ENCODE measurements at regions not wholly inside any gene's neighbourhood (a gene's known extent, or its start where the extent isn't known, plus 50 kb on each side); places are given as distances from the start of the nearest gene placed in this dataset.
"Not testable (repeated sequence)": the region's sequence is repeated elsewhere in the genome, so short reads cannot be mapped to it uniquely, and the experiment has no call there.

DNA sequence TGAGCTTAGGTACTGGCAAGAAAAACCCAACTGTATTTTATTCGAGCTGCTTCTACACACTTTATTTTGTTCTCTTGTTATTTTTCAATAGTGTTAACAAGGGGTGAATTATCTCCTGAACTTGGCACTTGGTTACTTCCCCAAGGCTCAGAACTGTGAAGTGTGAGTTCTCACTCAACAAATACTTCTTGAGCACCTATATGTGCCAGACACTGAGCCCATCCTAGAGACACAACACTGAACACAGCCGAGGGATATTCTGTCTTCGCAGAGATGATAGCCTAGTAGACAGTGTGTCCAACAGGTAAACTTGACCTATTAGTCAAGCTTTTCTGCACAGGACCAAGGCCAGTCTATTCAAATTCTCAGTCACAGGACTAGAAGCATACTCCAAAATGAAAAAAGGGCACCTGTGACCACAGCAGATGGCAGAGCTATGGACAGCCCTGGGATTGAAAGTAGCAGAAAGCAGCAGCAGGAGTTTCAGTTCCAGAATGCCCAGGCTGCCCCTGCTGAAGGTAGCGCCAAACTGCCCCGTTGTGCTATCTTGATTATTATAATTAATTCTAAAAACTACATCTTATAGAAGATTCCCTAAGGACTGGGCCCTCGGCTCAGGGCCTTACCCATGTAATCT is 77.8 kb upstream of the TAB2 start:
- H3K4me3 ChIP-seq (ENCODE audit: low read length) = no peak overlapping the region
- peak; percentile 68 for TF ChIP-seq ZNF274 (IDR thresholded peaks at IDR 0.05; ENCODE audit: low read depth, low read length)

DNA sequence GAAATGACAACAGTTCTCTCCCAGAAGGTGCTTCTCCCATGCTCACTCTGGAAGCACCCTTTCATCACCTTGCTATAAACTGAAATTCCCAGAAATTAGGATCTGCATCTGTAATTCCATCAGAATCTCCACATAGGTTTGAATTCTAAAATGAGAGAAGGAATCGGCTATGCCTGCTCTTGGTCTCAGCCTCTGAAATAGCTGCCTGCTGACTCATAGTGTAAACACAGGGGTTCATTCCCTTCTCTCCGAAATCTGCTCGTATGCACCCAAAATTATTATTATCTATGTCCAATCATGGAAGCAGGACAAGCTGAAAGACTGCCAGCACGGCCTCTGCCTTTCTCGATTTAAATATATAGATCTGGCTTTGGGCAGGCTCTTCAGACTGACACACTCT is 74.6 kb upstream of the TAB2 start:
- no peak overlapping the region for H3K4me3 ChIP-seq (ENCODE audit: low read length)
- no peak for TF ChIP-seq ZNF274 (IDR thresholded peaks at IDR 0.05; ENCODE audit: low read depth, low read length)

DNA sequence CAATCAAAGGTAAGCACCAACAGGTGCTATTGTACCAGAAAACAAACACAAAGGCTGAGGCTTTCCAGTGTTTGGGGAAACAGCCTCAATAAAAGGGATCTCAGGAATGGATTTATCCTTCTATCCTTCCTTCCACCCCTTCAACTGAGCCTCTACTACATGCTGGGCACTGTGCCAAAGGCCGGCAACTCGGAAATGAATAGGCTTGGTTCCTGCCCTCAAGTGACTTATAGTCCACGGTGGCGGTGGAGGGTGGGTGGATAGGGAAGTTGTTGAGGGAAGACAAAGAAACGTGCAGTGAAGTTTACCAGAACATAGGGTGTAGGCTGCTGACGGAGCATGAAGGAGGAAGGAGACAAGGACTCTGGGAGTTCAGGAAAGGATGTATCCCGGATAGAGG is 73.4 kb upstream of the TAB2 start:
- no peak for TF ChIP-seq ZNF274 (IDR thresholded peaks at IDR 0.05; ENCODE audit: low read depth, low read length)
- H3K4me3 ChIP-seq (ENCODE audit: low read length) = no peak overlapping the region

DNA sequence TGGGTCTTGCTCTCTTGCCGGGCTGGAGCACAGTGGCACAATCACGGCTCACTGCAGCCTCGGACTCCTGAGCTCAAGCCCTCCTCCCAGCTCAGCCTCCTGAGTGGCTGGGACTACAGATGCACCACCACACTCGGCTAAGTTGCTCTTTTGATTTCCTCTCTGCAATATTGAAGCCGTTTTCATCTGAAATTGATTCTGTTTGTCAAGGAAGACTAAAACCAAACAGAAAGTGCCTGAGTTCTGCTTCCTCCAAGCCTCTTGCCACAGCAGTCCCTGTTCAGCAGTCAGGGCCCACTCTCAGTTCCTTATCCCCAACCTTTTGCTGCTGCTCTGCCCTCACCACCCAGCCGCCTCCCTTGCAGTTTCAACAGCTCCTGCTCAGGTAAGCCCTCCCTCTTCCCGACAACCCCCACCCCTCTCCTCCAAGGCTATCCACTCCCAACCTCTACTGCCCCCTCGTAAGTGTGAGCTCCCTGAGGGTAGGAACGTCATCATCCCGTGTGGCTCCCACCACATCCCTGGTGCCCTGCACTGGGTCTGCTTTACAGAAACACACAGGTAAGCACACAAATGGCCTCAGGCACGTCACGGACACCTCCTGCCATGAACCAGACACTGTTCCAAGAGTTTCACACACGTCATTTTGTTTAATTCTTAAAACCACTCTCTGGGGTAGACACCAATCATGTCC is 70.7 kb upstream of the TAB2 start:
- H3K4me3 ChIP-seq (ENCODE audit: low read length) = peak overlapping the region; percentile 0; the same call in 1 of the 2 replicates

DNA sequence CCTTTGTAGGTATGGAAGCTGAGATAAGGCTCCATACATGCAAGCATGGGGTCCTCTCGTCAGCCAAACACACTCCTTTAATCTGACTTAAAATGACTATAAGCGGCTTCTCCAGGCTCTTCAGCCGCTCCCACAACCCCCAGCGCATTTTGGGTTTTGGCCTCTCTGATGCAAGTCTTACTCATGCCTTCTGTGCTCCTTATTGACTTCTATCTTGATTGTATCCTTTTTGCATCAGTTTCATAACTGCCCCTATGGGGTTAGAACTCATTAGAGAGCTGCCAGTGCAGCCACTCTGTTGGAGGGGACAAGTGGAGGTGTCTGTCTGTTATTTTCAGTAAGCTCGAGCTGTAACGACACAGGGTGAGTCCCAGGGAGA is 70.1 kb upstream of the TAB2 start:
- H3K4me3 ChIP-seq (ENCODE audit: low read length) = no peak overlapping the region
- no peak for TF ChIP-seq ZNF274 (IDR thresholded peaks at IDR 0.05; ENCODE audit: low read depth, low read length)

More for the DNA sequence above, 70.7 kb upstream of the TAB2 start:
- TF ChIP-seq ZNF274 (IDR thresholded peaks at IDR 0.05; ENCODE audit: low read depth, low read length) = no peak

DNA sequence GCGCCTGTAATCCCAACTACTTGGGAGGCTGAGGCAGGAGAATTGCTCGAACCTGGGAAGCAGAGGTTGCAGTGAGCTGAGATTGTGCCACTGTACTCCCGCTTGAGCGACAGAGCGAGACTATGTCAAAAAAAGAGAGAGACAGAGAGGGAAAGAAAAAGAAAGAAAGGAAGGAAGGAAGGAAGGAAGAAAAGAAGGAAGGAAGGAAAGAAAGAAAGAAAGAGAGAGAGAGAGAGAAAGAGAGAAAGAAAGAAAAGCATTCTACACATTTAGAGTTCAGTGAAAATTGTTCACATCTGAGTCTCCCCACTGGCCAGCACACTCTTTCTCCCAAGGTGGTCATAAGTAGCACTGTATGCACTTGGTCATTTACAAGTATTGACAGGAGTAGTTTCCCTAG is 69.2 kb upstream of the TAB2 start:
- not testable (repeated sequence) for H3K4me3 ChIP-seq (ENCODE audit: low read length)

DNA sequence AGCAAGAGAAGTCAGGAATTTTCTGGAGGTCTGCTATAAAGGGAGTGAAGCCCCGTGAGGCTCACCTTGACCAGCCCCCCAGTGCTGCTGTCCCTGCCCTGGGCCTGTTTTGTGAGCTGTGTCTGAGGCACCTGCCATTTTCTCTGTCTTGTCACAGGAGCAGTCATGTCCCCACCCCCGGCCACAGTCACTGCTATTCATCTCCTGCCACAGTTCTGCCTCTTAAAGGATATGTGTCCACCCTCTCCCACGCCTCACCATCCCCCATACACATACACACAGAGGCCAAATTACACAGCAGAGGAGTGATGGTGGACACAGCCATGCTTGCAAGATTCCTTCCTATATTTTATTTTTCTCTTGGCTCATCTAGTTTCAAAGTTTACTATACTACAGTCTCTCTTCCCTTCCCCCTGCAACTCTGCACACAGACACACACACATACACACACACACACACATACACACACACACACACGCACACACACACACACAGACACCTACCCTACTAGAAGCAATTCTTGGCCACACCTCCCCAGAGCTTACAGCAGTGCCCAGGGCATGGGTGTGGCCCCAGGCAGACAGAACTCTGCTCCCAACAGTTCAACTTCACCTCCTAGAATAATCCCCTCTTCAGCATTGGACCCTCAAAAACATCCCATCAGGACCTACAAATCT is 68.7 kb upstream of the TAB2 start:
- H3K4me3 ChIP-seq (ENCODE audit: low read length) = no peak overlapping the region
- TF ChIP-seq ZNF274 (IDR thresholded peaks at IDR 0.05; ENCODE audit: low read depth, low read length) = no peak

DNA sequence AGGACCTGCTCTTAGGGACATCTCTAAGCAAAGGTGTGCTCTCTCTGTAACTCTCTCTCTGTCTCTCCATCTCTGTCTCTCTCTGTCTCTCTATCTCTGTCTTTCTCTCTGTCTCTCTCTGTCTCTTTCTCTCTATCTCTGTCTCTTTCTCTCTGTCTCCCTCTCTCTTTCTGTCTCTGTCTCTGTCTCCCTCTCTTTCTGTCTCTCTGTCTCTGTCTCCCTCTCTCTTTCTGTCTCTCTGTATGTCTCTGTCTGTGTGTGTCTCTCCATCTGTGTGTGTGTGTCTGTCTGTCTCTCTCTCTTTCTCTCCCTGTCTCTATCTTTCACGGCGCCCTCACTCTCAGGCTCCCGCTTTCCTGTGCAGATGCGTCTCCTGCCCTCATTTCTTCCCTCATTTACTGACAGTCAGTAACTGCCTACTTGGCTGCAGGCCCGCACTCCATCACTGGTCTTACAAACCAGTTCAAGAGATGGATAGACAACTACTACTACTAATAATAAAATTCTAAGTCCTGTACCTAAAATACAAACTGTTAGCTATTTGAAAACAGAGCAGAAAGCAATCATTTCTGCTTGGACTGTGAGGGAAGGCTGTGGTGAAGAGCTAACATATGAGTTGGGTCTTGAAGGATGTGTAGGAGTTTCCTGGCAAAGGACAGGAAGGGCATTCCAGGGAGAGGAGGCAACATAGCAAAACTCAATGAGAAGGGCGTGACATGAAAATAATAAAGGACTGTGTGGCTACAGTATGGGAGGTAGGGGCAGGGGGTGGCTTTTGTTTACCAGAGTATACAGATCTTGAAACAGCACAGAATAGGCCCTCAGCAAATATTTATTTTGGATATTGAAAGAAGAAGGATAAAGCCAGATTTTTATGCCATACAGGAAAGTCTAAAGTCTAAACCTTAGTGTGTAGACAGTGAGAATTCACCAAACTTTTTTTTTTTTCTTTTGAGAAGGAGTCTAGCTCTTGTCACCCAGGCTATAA is 67.8 kb upstream of the TAB2 start:
- no peak overlapping the region for H3K4me3 ChIP-seq (ENCODE audit: low read length)
- TF ChIP-seq ZNF274 (IDR thresholded peaks at IDR 0.05; ENCODE audit: low read depth, low read length) = no peak

DNA sequence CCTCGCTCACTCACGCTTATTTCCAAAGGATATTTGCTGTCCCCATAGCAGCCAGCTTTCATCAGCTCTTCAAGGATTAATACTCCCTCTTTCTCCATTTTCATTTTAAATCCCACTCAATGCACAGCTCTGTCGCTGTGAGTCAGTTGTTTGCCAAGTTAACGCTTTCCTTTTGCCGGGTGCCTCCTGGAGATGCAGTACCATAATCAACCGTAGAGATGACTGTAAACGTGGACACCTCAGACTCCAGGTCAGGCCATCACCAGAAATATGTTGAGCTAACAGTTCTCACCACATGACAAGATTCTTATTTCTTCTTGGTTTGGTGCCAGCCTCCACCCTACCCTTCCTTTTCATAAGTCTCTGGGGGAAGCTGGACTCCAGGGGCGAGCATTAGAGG is 66.6 kb upstream of the TAB2 start:
- TF ChIP-seq ZNF274 (IDR thresholded peaks at IDR 0.05; ENCODE audit: low read depth, low read length) = no peak
- no peak overlapping the region for H3K4me3 ChIP-seq (ENCODE audit: low read length)

DNA sequence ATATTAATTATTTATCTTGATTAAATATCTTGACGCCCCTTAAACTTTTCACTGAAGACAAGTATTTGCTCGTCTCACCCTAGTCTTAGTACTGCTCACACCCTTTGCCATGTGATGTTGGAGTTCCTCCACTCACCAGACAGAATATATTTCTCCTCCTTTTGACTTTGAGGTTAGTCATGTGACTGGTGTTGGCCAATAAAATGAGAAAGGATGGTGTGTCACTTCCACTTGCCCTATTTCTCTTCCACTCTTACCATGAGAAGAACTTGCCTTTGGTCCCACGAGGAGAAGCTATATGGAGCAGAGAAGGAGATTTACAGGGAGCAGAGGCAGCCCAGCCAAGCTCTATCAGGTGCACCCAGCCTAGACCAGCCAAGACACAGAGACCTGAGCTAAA is 64.9 kb upstream of the TAB2 start:
- no peak for TF ChIP-seq ZNF274 (IDR thresholded peaks at IDR 0.05; ENCODE audit: low read depth, low read length)

DNA sequence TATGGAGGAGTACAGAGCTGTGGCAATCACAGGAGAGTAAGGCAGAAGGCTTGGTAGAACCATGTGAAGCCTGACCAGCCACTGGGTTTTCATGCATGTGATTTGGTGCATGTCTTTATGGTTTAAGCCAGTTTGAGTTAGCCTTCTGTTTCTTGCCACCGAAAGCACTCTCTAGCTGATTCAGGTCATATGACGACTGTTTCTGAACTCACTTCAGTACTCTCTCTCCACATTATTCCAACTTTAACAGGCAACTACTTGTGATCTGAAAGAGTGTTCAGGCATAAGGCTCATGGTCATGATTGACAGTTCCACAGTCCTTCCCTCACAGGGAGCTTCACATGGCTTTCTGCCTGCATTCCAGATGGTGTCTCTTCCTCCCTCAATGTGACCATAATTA is 63.3 kb upstream of the TAB2 start:
- TF ChIP-seq ZNF274 (IDR thresholded peaks at IDR 0.05; ENCODE audit: low read depth, low read length) = no peak
- no peak overlapping the region for H3K4me3 ChIP-seq (ENCODE audit: low read length)

More for the DNA sequence above, 64.9 kb upstream of the TAB2 start:
- H3K4me3 ChIP-seq (ENCODE audit: low read length) = no peak overlapping the region

DNA sequence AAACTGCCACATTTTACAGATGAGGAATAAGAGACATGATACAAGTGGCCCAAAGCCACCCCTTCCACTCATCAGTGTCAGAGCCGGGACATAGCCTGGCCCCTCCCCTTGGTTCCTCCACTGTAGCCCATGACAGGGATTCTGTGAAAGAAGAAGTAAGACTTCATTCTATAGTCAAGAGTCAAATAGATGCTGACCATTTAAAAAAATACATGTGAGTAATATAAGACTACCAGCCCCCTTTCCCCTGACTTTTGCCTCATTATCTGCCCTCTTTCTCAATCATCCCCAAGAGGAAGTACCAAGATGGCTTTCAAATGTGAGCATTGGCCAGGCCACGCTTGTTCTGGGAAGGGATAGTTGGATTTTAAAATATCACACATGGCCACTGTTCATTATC is 57.8 kb upstream of the TAB2 start:
- TF ChIP-seq ZNF274 (IDR thresholded peaks at IDR 0.05; ENCODE audit: low read depth, low read length) = no peak
- H3K4me3 ChIP-seq (ENCODE audit: low read length) = no peak overlapping the region

DNA sequence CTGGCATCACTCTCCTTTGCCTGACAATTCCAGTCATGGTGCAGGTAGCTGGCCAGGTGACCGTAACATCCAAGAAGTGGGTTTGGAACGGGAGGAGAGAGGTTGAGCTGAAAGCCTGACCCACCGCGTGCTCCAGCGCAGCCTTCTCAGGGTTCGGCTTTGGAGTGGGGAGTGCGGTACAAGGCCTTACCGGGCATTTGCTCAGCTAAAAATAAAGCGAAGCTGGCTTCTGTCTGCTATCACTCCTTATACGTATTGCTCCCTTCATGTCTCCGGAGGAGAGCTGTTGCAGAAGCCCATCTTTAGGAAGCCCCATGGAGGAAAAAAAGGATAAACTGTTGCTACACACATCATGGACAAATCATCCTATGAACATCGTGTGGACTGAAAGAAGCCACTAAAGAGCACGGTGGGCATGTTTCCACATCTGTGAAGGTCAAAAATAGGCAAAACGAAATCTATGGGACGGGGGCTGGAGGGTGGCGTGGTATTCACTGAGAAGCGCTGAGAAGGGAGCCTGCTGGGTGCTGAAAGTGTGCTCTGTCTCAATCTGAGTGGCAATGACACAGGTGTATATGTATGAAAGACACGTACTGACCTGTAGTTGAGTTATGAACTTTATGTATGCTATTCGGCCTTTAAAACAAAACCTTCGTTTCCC is 57.2 kb upstream of the TAB2 start:
- TF ChIP-seq ZNF274 (IDR thresholded peaks at IDR 0.05; ENCODE audit: low read depth, low read length) = no peak
- no peak overlapping the region for H3K4me3 ChIP-seq (ENCODE audit: low read length)
